Epithelial cell of esophagus (primary cell): ENCODE measurements at regions not wholly inside any gene's neighbourhood (a gene's known extent, or its start where the extent isn't known, plus 50 kb on each side); places are given as distances from the start of the nearest gene placed in this dataset.

Experiments
- DNase-seq: peaks from one replicate; pipeline ENCODE4 v3.0.0; 2010; ENCODE audit warnings: low read depth
- H3K4me3 ChIP-seq: 2 replicates; pipeline ENCODE4 v1.5.1; 2011; ENCODE audit warnings: mild to moderate bottlenecking, low read length, control low read depth
- CTCF ChIP-seq: IDR thresholded peaks from 2 replicates; pipeline ENCODE4 v1.5.1; 2011; ENCODE audit warnings: low read depth, mild to moderate bottlenecking, low read length, control low read depth, inconsistent platforms; ENCODE audit not compliant: insufficient read depth; ENCODE audit errors: missing control alignments

GRCh38 chr2:159863526-159864160, 65.6 kb upstream of the CD302 start:
- peak; percentile 11 for DNase-seq
- H3K4me3 ChIP-seq, result no peak overlapping the region
- no peak for TF ChIP-seq CTCF

GRCh38 chr2:159860581-159861310, 62.7 kb upstream of the CD302 start:
- no peak for TF ChIP-seq CTCF
- no peak overlapping the region for H3K4me3 ChIP-seq
- no peak for DNase-seq

GRCh38 chr2:159859583-159859982, 61.6 kb upstream of the CD302 start:
- H3K4me3 ChIP-seq, result no peak overlapping the region
- no peak for DNase-seq
- TF ChIP-seq CTCF, result no peak

- H3K4me3 ChIP-seq, result no peak overlapping the region
- no peak for DNase-seq
- TF ChIP-seq CTCF, result no peak
Observed at GRCh38 chr2:159856760-159857159, 58.8 kb upstream of the CD302 start.

- no peak for TF ChIP-seq CTCF
- H3K4me3 ChIP-seq, result no peak overlapping the region
- peak; percentile 27 for DNase-seq
Observed at GRCh38 chr2:159855557-159856061, 57.6 kb upstream of the CD302 start.

- no peak for TF ChIP-seq CTCF
- H3K4me3 ChIP-seq, result no peak overlapping the region
Observed at GRCh38 chr2:159855143-159855542, 57.1 kb upstream of the CD302 start.

More at GRCh38 chr2:159855143-159855542, 57.1 kb upstream of the CD302 start:
- DNase-seq, result no peak
